GM19035 (cell line): ENCODE measurements at regions not wholly inside any gene's neighbourhood (a gene's known extent, or its start where the extent isn't known, plus 50 kb on each side); places are given as distances from the start of the nearest gene placed in this dataset.
A peak's percentile ranks its signal among the peaks of the same experiment; 100 is the strongest.

ENCODE experiments used
- ATAC-seq: cut with Tn5 transposase; IDR thresholded peaks from one replicate; pipeline ENCODE4 v1.9.1; 2021; ENCODE audit not compliant: unreplicated experiment

- no peak for ATAC-seq
Measured at GRCh38 chr3:152185891-152186630, 82.7 kb upstream of the MBNL1 start.

- no peak for ATAC-seq
Measured at GRCh38 chr3:152190636-152191183, 78.0 kb upstream of the MBNL1 start.

- ATAC-seq, result no peak
Measured at GRCh38 chr3:152192050-152192449, 76.7 kb upstream of the MBNL1 start.

DNA sequence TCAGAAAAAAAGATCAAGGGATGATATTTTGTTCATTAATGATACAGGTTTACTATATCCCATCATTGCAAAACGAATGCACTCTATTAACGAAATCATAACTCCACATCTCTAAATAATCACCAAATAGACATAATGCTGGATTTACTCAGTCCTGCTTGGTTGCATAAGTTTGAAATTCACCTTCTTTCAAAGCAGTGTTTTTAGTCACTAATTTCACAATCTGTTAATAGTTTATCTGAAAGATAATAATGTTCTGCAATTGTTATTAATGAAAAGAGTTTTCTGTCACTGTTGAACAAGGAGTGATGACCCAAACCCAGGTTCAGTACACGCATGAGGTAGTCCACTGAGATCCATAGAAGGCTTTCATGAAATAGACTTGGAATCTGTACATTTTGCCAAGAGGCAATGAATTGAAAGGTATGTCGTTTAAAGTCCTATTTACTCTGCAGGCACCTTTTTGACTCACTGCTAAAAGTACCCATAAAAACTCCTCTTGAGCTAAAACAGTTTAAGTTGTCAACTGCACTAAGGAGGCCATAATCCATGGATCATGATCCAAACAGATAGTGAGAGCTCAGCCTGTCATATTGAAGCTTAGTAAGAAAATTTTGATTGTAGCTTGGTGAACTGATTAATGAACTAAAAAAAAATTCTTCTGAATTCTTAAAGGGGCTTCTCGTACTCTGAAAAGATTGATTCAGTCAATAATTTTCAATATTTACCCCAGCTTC, 75.6 kb upstream of the MBNL1 start:
- ATAC-seq, result no peak

DNA sequence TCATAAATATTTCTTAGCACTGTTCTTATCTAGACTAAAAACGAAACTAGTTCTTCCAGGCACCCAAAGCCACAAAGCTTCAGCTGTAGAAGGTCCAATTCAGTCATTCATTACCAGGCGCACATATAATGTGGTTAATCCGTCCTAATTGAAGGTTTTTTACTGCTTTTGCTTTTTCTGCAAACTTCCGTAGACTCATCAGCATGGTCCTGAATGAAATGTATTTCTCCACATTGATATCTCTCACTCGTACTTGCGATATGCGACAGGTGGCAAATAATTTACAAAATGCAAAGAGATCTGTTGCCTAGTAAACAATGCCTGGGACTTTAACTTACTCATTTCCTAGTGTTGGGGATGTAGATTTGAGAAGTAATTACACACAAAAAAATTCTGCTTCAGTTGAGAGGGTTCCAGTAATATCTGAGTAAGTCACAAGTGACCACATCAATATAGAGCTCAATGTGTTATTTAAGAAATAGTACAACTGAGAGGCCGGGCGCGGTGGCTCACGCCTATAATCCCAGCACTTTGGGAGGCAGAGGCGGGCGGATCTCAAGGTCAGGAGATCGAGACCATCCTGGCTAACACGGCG, 75.0 kb upstream of the MBNL1 start:
- peak; percentile 62 for ATAC-seq

GRCh38 chr3:152195206-152195605, 73.5 kb upstream of the MBNL1 start:
- ATAC-seq, result no peak

DNA sequence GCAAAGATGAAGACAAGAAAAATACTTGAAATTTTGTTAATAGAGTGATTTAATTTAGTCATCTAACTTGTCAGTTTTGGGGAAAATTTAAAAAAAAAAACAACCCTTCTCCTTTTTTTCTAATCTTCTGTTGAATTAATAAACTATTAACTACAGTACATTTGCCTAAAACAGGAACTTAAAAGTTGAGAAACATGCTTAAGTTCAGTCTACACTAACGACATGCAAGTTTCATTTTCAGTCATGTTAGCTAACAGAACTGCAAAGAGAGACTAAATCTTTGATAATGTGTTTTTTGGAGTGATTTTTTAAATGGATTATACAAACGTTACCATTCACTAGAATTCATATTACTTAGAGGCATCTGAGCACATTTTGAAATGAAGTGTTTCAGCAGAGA, 71.9 kb upstream of the MBNL1 start:
- ATAC-seq, result peak; percentile 46

DNA sequence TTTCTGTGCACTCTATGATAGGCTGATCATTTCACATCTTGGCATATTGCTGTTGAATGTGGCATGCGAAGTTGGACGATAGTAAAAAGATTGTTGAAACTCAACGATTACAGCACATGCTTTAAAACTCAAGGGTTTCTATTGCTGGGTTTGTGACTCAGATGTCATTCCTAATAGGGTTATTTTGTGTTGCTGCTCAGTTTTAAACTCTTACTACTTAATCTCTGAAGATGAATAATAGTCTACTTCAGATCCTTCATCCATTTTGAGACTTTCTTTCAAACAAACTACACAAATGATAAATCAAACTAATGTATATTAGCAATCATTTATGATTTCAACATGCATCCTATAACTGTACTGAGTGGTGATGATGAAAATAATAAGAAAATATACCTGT, 71.3 kb upstream of the MBNL1 start:
- no peak for ATAC-seq

GRCh38 chr3:152197937-152198336, 70.8 kb upstream of the MBNL1 start:
- peak; percentile 21 for ATAC-seq

DNA sequence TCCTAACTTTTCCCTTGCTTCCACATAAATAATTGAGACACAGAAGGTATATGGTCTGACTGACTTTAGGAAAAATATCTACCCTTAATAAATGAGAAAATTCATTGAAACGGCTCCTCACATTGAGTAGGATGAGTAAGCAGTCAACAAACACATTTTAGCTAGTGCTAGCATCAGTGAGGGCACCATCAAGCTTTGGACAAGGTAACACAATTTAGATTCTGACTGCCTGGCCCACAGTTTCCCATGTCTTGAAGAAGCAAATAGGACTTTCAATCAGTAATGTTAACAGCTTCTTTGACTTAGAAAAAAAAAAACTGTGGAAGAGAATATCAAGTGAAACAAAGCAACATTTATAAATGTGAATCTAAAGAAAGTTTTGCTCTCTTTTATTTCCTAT, 70.1 kb upstream of the MBNL1 start:
- ATAC-seq, result no peak

GRCh38 chr3:152199102-152199840, 69.5 kb upstream of the MBNL1 start:
- peak; percentile 26 for ATAC-seq

- peak; percentile 25 for ATAC-seq
Measured at GRCh38 chr3:152200476-152201420, 68.0 kb upstream of the MBNL1 start.

DNA sequence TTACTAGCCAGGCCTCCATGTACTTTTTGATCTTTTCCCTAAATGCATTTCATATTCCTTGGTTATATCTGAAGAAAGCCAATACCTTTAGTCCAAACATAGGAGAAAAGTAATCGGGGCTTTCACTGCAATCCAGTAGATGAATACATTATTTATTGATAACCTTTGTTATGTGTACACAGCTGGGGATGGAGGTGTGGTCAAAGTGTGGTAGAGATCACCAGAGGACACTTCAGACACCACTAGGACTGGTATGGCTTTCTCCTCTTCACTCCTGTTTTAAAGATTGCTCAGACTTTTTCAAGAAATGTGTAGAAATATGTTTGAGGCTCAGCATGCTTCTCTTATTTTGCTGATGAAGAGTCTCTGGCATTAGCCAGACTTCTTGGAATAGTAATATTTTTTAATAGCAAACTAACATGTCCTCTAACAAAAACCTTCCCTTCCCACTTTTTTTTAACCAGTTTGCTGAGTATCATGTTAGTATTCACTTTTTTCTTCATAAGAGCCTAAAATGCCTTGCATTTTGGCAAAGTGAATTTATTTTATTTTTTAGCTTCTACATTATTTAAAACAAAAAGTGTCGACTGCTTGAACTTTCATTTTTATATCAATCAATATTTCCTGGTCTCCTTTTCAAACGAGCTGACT, 65.6 kb upstream of the MBNL1 start:
- no peak for ATAC-seq

GRCh38 chr3:152203652-152204051, 65.1 kb upstream of the MBNL1 start:
- no peak for ATAC-seq

DNA sequence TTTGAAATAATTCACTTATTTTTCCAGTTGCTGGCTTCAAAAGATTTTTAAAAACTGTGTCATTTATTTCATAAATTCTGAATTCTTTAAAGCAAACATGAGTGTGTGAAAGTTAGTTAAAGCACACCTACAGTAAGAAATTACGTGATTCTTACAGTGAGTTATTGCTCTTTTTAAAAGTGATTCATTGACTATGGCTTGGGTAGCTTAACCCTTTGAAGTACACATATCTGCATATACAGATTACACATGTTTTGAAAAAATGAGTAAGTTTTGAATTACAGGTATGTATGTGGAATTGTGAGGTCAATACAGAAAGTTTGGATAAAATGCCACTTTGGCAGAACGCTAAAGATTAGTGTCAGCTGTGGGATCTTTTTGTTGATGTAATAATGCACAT, 64.5 kb upstream of the MBNL1 start:
- no peak for ATAC-seq

DNA sequence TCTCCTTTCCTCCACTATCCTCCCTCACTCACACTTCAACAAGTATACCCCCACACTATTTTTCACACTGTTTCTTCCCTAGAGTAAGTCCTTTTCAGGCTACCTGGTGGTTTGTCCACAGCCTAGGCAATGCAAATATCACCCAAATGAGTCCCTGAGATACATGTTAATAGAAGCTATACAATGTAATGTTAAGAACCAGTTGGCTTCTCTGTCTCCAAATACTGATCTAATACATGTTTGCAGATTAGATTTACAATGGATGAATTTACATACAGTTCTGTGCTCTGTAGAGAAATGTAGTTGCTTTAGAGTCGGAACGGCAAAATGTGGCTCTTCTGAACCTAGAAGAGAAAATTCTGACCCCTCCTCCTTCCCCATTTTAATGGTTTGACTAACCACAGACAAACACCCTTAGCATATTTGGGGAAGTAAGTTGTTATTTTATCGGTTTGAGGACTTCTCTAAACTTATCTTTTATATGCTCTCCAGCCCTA, 63.6 kb upstream of the MBNL1 start:
- peak; percentile 53 for ATAC-seq

DNA sequence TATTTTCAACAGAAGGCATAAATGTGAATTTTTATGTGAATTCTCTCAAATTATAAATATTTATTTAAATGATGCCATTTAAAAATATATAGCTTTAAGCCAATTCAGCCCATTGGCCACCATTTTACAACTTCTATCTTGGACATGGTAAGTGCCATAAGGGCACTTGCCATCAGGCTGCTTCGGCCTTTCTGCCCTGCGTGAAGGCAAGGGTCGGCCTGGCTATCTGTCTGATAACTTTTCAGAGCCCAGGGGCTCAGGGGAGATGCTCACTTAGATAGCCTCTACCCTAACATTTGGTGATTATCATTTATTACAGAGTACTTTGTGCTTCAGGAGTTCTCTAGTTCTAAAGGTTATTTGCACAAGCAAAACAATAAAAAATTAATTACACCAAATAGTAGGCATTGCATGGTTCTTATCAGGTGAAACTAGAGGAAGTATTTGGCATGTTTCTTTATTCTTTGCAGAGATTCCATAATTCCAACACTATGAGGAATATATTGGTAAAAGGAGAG, 62.4 kb upstream of the MBNL1 start:
- no peak for ATAC-seq

- no peak for ATAC-seq
Measured at GRCh38 chr3:152208439-152208838, 60.3 kb upstream of the MBNL1 start.

DNA sequence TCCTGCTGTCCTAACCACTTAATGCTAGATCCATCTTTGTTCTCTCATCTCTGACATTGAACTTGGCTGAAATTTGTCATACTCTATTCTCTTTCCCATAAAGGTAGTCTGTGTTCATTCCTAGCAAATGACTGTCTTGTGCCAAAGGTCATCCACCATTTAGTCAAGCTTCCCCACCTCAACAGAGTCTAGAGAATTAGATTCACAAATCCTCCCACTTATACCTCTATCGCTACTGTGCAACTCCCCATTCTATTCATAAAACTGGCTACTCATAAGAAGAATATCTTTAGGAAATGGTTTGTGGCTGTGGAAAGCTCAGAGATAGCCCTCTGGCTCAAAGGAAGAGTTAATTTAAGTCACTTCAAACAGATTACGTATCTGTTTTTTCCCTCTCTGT, 59.7 kb upstream of the MBNL1 start:
- ATAC-seq, result no peak
